ENCODE measurements at regions not wholly inside any gene's neighbourhood (a gene's known extent, or its start where the extent isn't known, plus 50 kb on each side); places are given as distances from the start of the nearest gene placed in this dataset.
A peak's percentile ranks its signal among the peaks of the same experiment; 100 is the strongest.

DNA sequence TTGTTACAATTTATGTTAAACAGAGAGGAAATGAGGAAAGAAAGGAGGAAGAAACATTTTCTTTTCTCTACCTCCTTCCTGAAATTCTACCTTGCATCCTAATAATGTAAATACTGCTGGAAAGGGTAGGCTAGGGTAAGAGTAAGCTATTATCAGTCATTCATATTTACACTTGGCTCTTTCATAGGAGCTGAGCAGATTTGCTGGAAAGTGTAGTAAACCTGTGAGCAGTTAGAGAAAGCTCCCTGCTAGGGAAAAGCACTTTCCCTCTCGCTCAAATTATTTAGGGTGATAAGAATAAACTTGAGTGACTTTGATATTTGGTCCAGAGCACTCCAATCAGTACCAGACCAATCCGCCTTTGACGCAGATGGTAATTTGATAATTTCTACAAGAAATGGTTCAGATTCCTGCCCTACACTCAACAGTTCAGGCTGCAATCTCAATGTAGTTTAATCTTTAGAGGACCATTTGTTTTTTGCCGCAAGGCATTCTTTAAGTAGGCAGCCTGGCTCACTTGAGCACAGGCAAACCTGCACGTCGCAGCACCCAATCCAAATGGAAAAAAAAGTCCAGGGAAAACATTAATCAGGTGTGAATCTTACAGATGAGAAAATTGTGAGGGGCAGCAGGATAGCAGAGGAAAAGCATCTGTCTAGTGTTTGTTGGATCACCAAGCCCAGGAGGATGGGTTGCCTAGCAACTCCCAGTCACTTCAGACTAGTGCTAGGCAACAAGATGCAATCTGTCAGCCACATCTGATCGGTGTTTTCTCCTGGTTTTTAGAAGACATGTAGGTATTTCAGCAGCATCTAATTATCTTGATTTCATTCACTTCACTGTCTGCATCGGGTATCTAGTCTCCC is 68.6 kb upstream of the KL start:
- DNase-seq (ENCODE audit: low read depth), result no peak
- in situ Hi-C loops (cut with HindIII; ENCODE audit: low pct_unique_long_range_greater_than_20kb, low sequenced_read_pairs), result no loop called here

DNA sequence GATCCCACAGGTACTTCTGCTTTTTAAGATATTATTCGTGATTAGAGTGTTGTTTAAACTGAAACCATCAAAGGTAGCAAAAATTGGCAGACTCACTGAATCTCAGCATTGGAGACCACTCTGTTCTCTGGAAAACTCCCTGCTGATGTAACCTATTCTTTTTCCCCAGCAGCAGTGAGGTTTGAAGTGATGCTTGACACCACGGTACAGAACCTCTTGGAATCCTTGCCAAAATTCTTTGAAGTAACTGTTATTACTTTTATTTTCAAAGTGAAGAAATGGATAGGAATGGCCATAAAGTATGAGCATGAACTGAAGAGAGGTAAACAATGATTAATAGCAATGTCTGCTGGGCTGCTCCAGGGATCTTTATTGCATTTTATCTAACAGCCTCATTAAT is 66.4 kb upstream of the KL start:
- DNase-seq (ENCODE audit: low read depth), result no peak
- in situ Hi-C loops (cut with HindIII; ENCODE audit: low pct_unique_long_range_greater_than_20kb, low sequenced_read_pairs), result no loop called here

DNA sequence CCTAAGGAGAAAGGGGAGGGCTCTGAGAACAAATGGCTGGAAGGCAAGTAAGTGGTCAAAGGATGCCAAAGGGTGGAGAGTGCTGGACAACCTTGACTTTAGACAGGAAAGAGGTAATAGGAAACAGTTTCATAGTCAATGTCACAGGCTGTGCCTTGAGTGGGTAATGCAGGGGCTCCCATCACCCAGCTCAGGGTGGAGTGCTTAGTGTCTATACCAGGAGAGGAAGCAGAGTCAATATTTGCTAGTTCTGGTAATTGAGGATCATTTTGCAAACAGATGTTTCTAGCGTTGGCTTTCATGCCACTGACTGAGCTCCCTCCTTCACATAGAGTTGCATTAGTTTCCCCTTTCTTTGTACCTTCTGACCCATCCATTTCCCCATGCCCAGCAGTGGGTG is 64.6 kb upstream of the KL start:
- in situ Hi-C loops (cut with HindIII; ENCODE audit: low pct_unique_long_range_greater_than_20kb, low sequenced_read_pairs), result no loop called here
- no peak for DNase-seq (ENCODE audit: low read depth)

DNA sequence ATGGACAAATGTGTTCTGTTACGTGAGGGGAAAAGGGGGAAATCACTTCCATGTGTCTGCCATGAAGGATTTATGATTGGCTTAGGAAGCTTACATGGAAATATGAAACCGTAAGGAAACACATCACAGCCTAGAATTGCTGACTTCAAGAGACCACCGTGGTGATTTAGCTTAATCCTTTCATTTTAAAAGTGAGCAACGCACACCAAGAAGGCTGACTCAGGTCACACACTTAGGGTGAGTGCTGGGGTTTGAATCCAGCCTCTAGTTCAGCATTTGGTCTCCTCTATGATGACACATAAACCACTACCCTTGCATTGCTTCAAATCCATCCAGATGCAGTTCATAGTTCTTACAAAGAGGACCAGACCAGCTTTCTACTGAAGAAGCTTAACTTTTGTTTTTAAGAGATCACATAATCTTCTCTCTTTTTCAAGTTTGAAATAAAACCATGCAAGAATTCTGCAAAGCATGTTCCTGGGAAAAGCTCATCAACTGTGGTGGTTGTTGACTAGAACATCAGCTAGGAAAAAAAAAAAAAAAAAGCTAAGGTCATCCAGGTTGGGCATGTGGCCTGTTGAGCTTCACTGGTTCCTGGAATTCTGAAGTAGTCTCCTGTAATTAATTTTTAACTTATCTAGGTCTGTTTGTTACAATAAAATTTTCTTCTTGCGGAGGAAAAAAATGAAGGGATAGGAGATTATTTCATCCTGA is 60.2 kb upstream of the KL start:
- in situ Hi-C loops (cut with HindIII; ENCODE audit: low pct_unique_long_range_greater_than_20kb, low sequenced_read_pairs), result no loop called here
- peak; percentile 79 for DNase-seq (ENCODE audit: low read depth)

DNA sequence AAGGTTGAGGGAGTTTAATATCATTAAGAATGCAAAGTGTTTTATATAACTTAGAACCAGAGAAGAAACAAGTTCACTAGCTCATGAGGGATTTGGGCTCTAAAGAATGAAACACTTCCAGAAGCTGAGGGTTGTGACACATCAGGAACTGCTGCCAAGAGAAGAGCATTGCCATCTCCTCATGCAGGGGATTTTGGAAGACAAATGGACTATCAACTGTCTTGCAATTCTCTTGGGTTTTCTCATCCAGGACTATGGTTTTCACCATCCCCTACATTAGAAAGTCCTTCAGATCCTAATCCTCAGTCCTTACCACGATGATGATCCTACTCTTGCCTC is 59.7 kb upstream of the KL start:
- no peak for DNase-seq (ENCODE audit: low read depth)
- in situ Hi-C loops (cut with HindIII; ENCODE audit: low pct_unique_long_range_greater_than_20kb, low sequenced_read_pairs), result no loop called here

DNA sequence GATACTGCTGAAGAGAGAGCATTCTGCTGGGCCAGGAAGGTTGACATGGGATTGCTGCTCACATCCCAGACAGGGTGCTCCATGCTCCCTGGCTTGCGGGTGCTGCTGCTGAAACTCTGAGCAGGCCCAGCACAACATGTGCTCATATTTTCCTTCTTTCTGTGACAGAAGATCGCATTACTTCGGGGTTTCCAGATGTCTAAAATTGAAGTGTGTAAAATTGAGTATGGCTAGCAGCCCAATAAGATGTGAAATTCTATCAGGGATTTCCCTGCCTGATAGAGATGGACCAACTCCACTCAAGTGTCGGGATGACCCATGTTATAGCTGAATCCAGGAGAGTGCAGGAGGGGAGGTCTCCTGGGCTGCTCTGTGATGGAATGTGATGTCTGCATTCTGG is 55.6 kb upstream of the KL start:
- in situ Hi-C loops (cut with HindIII; ENCODE audit: low pct_unique_long_range_greater_than_20kb, low sequenced_read_pairs), result no loop called here
- no peak for DNase-seq (ENCODE audit: low read depth)

DNA sequence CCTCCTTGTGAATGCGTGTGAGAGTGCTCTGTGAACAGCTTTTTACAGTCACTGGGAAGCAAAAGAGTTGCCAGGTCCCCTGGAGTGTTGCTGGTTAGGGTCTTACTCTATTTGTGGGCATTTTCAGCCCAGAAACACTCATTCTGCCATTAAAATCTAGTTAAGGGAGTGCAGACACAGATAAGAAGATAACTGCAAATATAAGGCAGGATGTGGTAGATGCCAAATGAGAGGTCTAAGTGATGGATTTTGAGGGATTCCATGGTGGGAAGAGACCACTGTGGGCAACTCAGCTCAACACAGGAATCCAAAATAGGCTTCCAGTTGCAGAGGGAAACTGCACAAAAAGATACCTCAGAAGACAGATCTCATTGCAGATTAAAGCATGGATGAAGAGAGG is 54.5 kb upstream of the KL start:
- no peak for DNase-seq (ENCODE audit: low read depth)
- in situ Hi-C loops (cut with HindIII; ENCODE audit: low pct_unique_long_range_greater_than_20kb, low sequenced_read_pairs), result no loop called here

DNA sequence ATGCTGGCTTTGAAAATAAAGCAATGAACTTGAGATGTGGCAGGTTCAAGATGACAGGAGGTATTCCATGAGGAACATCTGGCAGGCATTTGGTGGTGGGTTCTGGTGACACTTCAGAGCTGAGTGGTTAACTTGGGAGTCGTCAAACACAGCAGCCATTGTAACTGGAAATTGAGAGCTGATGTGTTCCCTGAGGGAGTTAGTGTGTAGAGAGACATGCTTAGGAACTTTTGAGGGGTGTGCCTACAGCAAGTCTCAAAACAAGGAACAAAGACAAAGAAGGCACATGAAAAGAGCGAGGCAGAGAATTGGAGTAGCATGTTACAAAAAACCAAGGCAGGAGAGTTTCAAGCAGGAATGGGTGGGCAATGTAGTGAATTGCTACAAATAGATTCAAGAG is 53.9 kb upstream of the KL start:
- in situ Hi-C loops (cut with HindIII; ENCODE audit: low pct_unique_long_range_greater_than_20kb, low sequenced_read_pairs), result no loop called here
- DNase-seq (ENCODE audit: low read depth), result no peak

DNA sequence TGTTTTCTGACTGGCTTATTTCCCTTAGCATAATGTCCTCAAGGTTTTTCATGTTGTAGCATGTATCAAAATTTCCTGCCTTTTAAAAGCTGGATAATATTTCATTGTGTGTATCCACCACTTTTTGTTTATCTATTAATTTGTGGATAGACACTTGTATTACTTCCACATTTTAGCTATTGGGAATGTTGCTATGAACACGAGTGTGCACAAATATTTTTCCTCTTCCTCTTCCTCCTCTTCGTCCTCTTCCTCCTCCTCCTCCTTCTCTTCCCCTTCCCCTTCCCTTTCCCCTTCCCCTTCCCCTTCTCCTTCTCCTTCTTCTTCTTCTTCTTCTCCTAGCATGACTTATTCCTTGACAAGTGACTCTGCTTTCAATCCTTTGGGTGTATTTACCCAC is 51.2 kb upstream of the KL start:
- in situ Hi-C loops (cut with HindIII; ENCODE audit: low pct_unique_long_range_greater_than_20kb, low sequenced_read_pairs), result no loop called here
- no peak for DNase-seq (ENCODE audit: low read depth)
